Urinary bladder (tissue), 3 donors: ENCODE measurements at regions not wholly inside any gene's neighbourhood (a gene's known extent, or its start where the extent isn't known, plus 50 kb on each side); places are given as distances from the start of the nearest gene placed in this dataset.
"Not testable (repeated sequence)": the region's sequence is repeated elsewhere in the genome, so short reads cannot be mapped to it uniquely, and the experiment has no call there.

Experiments used
- DNase-seq: peaks from one replicate; pipeline ENCODE4 v3.0.0-alpha.2; 2015; ENCODE audit errors: extremely low spot score
- H3K27ac ChIP-seq: one replicate; pipeline ENCODE4 v1.5.1; 2013; ENCODE audit warnings: low read depth, mild to moderate bottlenecking, moderate library complexity
- H3K36me3 ChIP-seq: one replicate; pipeline ENCODE4 v1.6.1; 2013; ENCODE audit warnings: mild to moderate bottlenecking, moderate library complexity; ENCODE audit not compliant: insufficient read depth
- H3K4me1 ChIP-seq: one replicate; pipeline ENCODE4 v1.6.1; 2013; ENCODE audit warnings: mild to moderate bottlenecking, moderate library complexity; ENCODE audit not compliant: insufficient read depth
- H3K4me3 ChIP-seq: one replicate; pipeline ENCODE4 v1.5.1; 2013; ENCODE audit warnings: low read depth, low read length
- WGBS: extraction: QIAGEN DNeasy Blood & Tissue Kit; methylation state at CpG from one replicate; pipeline ENCODE4 v1.1.7; 2013; 5-methylcytosine and 5-hydroxymethylcytosine counted together
- donor health status: healthy with polysubstance abuse.
- donor health status: healthy.

DNA sequence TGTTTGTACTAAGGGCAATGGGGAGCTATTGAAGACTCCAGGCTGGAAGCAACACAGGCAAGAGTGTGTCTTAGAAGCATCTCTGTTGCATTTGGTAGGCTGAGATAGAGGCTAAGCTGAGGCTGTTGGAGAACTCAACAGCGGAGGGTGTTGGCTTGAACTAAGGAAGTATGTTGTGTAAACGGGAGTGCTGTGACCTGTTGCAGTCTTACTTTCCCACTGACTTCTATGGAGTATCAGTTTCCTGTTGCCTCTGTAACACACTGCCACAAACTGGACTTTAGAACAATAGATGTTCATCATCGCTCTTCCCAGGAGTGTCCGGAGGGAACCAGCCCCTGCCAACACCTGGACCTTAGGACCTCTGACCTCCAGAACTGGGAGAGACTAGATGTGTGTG lies 181.8 kb downstream of the NPIPB11 start:
- not testable (repeated sequence) for H3K27ac ChIP-seq, H3K4me1 ChIP-seq, H3K4me3 ChIP-seq, H3K36me3 ChIP-seq, DNase-seq
- WGBS = 82% methylated on average over 4 of the region's 4 CpGs

DNA sequence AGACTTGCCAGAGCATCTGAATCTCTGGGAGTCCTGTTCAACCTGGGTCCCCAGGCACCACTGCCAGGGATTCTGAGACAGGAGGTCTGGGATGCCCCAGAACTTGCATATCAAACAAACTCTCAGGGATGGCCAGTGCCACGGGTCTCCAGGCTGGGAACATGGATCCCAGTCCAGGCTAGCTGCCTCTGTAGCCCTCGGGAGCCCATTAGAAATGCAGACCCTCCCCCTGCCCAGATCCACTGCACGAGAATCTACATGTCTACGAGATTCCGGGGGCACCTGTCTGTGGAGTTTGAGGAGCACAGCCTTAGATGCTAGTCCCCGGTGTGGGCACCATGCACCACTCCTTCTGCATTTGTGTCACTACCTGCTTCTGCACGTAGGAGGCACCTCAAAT lies 183.9 kb downstream of the NPIPB11 start:
- not testable (repeated sequence) for H3K4me1 ChIP-seq, H3K36me3 ChIP-seq, H3K27ac ChIP-seq, H3K4me3 ChIP-seq, DNase-seq
- 93% methylated on average over 6 of the region's 7 CpGs for WGBS

DNA sequence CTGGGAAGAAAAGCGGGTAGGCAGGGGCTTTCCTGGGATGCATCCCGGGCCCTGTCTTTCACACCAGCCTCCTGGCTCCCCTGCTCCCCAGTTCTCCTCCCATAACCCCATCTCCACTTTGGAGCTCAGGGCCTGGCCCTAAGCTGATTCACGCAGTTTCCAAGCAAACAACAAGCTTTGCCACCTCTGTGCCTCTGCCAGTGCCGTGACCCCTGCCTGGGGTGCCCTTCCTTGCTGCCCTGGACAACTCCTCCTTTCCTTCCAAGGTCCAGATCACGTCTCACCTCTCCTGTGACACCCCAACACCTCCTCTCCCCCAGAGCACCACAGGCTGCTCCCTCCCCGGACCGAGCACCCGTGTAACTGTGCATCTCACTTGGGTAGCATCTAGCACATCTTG lies 184.5 kb downstream of the NPIPB11 start:
- not testable (repeated sequence) for H3K27ac ChIP-seq, H3K4me1 ChIP-seq, DNase-seq, H3K36me3 ChIP-seq, H3K4me3 ChIP-seq
- 74% methylated on average over 8 of the region's 8 CpGs for WGBS

DNA sequence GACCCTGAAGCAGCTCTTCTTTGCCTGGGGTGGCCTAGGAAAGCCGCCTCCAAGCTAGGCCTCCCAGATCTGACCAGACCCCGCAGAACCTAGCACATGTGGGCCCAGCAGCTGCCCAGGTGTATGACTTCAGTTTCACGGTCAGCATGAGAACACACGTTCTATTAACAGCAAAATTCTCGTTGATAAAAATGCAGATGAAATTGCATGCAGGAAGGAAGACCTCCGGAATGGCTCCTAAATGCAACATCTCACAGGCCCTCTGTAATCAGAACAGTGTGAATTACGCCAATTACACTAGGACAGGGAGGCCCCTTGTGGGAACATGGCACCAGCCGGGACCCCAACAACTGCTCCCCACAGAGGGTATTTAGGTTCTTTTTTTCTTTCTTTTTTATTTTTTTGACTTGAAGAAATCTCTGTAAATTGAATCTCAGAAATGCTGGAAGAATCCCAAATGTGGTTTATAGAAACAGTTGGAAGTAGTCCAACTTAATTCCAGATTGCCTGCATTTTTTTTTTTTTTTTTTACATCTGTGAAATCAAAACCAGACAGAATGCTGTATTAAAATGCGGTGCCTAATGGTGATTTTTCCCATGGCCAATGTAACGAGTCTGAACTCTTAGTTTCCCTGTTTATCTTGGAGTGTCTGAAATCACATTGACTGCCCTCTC lies 185.1 kb downstream of the NPIPB11 start:
- not testable (repeated sequence) for H3K27ac ChIP-seq

DNA sequence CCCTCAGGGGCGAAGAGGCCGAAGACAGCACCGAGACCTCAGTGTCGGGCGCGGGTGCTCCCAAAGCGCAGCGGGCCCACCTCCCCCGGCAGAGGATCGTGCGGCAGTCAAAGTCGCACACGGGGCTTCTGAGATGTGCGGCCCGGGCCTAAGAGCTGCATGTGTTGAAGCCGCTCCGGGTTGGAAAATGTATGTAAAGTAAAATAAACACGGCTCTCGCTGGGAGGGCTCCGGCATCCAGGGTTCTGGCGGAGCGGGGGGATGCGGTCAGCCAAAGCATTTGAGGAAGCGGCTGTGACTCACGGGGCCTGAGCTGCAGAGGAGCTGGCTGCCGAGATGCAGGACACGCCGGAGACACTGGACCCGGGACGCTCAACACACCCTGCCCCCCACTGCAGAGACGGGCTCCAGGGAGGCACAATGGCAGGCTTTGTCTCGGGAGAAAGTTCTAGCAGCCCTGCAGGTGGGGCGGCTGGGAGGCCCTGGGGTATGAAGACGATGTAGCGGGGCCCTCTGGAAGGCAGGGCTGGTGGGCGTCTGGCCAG lies 185.8 kb downstream of the NPIPB11 start:
- 28% methylated on average over 29 of the region's 36 CpGs for WGBS
- H3K36me3 ChIP-seq, H3K4me1 ChIP-seq, H3K4me3 ChIP-seq, DNase-seq: not testable (repeated sequence)
- peak overlapping the region; percentile 39 for H3K27ac ChIP-seq

More for the DNA sequence above, 185.1 kb downstream of the NPIPB11 start:
- not testable (repeated sequence) for H3K4me1 ChIP-seq, H3K4me3 ChIP-seq, H3K36me3 ChIP-seq
- 63% methylated on average over 10 of the region's 10 CpGs for WGBS
- peak; percentile 39 for DNase-seq

DNA sequence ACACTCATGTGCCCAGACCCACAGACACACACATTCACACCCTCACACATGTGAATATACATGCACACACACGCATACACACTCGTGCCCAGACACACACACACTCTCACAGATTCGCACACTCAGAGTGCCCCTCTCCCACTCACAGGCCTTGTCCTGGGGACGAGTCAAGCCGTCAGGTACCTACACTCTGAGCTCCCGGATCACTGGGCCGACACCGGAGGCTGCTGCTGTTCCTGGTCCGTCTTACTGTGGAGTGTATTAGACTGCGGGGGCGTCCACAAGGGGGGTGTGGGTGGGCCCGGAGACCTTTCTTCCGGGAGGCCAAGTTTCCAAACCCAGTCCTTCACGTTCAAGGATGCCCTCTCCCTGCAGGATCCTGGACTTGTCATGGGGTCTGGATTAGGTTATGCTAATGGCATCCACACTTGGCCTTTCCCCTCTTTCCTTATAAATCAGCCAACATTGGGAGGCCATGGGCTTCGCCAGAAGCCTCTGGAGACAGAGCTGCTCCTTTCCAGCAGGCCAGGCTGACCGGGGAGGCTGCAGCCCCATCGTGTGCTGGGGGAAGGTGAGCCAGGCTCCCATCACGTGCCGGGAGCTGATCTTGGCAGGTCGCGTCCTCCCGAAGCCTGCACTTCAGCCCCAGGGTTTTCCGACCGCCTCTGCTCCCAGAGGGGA lies 186.4 kb downstream of the NPIPB11 start:
- not testable (repeated sequence) for H3K4me3 ChIP-seq, DNase-seq, H3K36me3 ChIP-seq, H3K4me1 ChIP-seq
- H3K27ac ChIP-seq = peak overlapping the region; percentile 39
- WGBS = 48% methylated on average over 24 of the region's 24 CpGs

DNA sequence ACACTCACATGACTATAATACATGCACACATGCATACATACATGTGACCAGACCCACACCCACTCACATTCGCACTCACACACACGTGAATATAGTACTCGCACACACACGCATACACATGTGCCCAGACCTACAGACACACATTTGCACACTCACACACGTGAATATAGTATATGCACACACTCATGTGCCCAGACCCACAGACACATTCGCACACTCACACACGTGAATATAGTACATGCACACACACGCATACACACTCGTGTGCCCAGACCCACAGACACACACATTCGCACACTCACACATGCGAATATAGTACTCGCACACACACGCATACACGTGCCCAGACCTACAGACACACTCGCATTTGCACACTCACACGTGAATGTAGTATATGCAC lies 186.9 kb downstream of the NPIPB11 start:
- not testable (repeated sequence) for H3K36me3 ChIP-seq, DNase-seq, H3K4me1 ChIP-seq, H3K27ac ChIP-seq, H3K4me3 ChIP-seq
- 95% methylated on average over 16 of the region's 16 CpGs for WGBS

DNA sequence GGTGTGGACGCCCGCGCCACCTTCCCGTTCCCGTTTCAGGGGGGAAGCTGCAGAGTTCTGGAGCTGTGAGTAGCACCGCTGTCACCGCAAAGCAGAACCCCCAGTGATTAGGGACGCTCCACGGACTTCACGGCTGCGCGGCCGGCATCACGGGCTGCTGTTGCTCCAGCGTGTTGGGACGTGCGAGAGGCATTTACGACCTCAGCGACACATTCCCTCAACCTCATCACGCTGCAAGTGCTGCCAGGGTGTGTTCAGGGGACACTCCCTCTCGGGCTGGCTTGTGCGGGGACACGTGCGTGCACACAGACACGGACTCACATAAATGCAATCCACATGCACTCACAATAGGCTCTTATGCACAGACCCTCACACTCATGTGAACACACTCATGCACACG lies 187.9 kb downstream of the NPIPB11 start:
- WGBS = 86% methylated on average over 23 of the region's 26 CpGs
- DNase-seq, H3K4me1 ChIP-seq, H3K36me3 ChIP-seq, H3K4me3 ChIP-seq, H3K27ac ChIP-seq: not testable (repeated sequence)

DNA sequence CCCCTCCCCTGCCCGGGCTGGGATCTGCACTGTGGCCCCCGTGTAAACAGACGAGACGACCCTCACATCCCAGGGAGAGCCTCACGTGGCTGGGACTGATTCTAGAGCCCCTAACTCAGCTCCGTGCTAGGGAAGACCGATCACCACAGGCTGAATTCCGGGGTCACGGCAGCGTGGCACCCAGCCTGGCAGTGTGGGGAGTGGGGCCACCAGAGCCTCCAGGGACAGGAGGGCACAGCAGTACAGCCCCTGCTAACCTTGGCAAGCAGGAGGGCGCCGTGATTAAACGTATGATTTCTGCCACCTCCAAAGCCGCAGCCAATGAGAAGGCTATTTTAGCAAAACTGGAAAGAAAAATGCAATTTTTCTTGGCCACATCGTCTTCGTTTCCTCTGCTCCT lies 188.3 kb downstream of the NPIPB11 start:
- not testable (repeated sequence) for H3K27ac ChIP-seq, H3K4me3 ChIP-seq, H3K36me3 ChIP-seq, H3K4me1 ChIP-seq, DNase-seq
- 85% methylated on average over 11 of the region's 16 CpGs for WGBS

DNA sequence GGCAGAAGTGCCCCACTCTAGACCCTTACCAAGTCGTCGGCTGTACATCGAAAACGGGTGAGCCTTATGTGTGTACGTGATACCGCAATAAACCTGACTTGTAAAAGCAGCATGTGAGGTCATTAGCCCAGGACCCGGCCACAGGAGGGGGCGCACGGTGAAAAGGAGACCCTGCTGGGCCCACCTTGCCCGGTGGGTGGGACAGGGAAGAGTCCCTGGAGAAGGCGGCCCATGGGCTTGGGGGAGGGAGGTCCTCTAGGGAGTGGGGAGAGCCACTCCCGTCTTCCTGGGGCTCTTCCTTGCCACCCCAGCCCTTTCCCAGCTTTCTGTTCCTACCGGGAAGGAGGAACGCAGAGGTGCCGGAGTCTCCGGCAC lies 188.8 kb downstream of the NPIPB11 start:
- not testable (repeated sequence) for H3K4me1 ChIP-seq, H3K4me3 ChIP-seq, H3K36me3 ChIP-seq, H3K27ac ChIP-seq, DNase-seq
- 83% methylated on average over 14 of the region's 16 CpGs for WGBS

DNA sequence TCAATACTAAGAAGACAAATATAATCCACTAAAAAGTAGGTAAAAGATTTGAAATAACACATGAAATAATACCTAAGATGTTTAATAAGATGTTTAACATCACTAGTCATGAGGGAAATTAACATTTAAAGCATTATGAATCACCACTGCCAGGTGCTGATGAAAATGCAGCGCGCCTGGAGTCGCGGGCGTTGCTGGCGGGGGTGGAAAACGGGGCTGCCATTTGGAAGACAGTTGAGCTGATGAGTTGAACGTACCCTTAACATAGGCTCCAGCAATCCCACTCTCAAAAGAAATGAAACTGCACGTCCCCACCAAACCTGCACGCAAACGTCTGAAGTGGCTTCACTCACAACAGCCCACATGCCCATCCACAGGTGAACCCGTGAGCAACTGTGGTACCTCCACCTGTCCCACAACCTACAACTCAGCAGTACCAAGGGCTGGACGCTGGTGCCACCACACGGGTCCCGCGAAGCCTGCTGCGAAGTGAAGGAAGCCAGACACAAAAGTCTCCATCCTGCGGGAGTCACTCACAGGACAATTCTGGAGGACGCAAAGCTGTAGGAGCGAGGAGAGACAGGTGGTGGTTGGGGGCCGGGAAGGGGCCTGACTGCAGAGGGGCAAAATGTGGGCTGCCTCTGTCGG lies 189.3 kb downstream of the NPIPB11 start:
- H3K36me3 ChIP-seq, H3K4me3 ChIP-seq, H3K27ac ChIP-seq, H3K4me1 ChIP-seq, DNase-seq: not testable (repeated sequence)
- WGBS = 94% methylated on average over 22 of the region's 22 CpGs

DNA sequence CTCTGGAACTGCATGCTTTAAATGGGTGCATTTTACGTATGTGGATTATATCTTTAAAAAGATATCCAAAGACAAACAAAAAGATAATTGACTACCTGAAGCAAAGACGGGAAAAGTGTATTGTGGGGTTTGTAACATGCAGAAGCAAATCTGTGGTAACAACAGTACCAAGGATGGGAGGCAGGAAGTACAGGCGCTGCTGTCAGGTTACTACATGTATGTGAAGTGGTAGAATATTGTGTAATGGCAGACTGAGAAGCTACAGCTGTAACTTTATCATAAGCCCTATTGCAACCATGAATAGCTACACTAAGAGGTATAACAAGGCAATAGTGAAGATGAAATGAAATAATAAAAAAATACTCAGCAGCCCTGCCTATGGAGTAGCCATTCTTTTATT lies 192.7 kb downstream of the NPIPB11 start:
- WGBS = 90% methylated on average over 3 of the region's 3 CpGs
- not testable (repeated sequence) for H3K4me3 ChIP-seq, H3K36me3 ChIP-seq, H3K27ac ChIP-seq, DNase-seq, H3K4me1 ChIP-seq

DNA sequence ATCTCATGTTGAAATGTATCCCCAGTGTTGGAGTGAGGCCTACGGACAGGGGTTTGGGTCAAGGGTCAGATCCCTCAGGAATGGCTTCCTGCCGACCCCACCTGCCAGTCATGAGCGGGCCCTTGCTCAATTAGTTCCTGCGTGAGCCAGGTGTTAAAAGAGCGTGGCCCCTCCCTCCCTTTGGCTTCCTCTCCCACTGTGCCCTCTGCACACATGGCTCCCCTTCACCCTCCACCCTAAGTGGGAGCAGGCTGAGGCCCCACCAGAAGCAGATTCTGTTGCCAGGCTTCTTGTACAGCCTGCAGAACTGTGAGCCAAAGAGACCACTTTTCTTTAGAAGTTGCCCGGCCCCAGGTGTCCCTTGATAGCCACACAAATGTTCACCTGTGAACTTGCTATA lies 193.3 kb downstream of the NPIPB11 start:
- H3K27ac ChIP-seq, H3K4me1 ChIP-seq, H3K4me3 ChIP-seq, DNase-seq, H3K36me3 ChIP-seq: not testable (repeated sequence)
- WGBS = 87% methylated on average over 6 of the region's 6 CpGs
